HL-60/S4 (cell line): ENCODE measurements at regions not wholly inside any gene's neighbourhood (a gene's known extent, or its start where the extent isn't known, plus 50 kb on each side); places are given as distances from the start of the nearest gene placed in this dataset.

ENCODE experiments used
- in situ Hi-C: fragments of 300-500 bp; cut with MboI; formaldehyde crosslinking; loops from 2 replicates; pipeline ENCODE4 v1.14.3; 2022; ENCODE audit warnings: low sequenced_read_pairs

DNA sequence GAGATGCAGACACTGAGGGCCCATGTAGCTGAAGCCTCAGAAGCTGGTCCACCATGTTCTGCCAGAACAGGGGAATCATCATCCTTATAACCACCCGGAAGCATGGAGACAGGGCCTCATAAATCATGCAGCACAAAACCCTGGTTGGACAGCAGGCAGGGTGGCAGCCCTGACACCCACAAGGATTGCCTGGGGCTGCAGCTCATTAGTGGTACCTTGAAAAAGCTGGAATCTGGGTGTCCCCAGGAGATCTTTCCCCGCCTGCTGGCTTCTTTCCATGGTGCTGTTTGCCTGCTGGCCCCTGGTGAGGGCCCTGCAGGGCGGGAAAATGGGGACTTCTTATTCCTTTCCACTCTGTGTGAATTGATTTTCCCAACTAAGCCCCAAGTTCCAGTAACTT is 50.6 kb upstream of the GGTLC1 start:
- in situ Hi-C loops: no loop called here
